ENCODE measurements at regions not wholly inside any gene's neighbourhood (a gene's known extent, or its start where the extent isn't known, plus 50 kb on each side); places are given as distances from the start of the nearest gene placed in this dataset.

- TF ChIP-seq CTCF (conservative IDR thresholded peaks at IDR 0.05; ENCODE audit: low read length) (no peak), EZH2phosphoT487 (IDR thresholded peaks at IDR 0.05; ENCODE audit: borderline replicate concordance, low read depth, low read length) (no peak)
Measured at GRCh38 chr11:32013603-32014002, 77.3 kb upstream of the RCN1 start.
